ENCODE measurements at regions not wholly inside any gene's neighbourhood (a gene's known extent, or its start where the extent isn't known, plus 50 kb on each side); places are given as distances from the start of the nearest gene placed in this dataset.

DNA sequence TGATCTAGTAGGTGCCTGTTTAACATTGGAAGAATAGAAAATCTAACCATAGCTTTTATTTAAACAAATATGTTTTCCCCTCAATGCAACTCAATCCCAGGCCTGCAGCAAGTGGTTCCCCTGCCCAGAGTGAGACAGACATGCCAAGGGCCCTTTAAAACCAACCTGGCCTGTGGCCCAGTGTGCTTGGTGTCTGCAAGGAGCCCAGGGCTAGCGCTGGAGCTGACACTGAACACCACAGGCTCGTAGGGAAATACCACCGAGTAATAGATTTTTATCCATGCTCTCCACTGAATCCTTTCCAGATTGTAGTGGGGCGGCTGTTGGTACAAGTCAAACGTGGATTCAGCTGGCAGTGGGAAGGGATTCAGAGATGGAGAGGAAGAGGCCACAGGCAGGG lies 95.6 kb upstream of the NRXN3 start:
- no peak for DNase-seq

DNA sequence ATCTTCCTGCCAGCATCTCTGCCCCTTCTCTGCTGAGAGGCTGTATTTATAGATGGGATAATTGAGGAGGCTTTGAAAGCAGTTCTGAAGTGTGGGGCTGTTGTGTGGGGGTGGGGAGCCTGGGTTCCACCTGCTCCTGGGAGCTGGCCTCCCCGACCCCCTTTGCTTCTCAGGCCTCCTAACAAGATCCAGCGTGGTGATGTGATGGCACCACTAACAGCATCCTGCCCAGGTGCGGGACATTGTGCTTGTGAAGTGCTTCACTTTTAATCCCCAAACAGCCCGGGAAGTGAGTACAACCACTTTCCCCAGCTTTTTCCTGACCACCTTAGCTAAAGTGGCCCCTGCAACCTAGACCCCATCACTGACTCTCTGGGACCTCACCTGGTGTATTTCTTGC lies 95.1 kb upstream of the NRXN3 start:
- DNase-seq = no peak

DNA sequence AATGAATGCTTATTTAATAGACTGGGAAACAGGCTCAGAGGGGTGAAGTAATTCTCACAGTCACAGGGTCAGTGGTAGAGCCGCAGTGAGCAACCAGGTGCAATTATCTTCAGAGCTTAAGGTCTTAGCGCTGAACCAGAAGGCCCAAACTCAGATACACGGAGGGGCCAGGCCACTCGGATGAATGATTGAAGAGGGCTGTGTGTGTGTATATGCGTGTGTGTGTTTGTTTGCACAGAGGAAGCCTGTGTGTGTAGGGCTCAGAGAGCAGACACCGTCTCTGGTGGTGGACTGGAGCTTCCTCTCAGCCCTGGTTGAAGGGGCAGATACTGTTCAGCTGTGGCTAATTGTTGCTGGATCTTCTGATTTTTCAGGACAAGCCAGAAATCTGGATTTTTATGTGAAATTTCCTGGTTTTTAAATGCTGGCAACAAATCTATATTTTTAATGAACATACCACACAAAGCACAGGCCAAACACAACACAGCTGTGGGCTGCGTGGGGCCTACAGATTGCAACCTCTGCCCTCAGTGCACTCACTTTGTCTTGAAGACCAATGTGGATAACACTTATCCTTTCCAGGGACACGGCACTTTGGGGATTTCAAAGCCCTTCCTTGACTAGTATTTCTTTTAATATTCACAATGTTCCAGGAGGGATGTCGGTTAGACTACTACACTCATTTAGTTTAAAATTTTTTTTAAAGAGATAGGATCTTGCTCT lies 94.5 kb upstream of the NRXN3 start:
- no peak for DNase-seq

DNA sequence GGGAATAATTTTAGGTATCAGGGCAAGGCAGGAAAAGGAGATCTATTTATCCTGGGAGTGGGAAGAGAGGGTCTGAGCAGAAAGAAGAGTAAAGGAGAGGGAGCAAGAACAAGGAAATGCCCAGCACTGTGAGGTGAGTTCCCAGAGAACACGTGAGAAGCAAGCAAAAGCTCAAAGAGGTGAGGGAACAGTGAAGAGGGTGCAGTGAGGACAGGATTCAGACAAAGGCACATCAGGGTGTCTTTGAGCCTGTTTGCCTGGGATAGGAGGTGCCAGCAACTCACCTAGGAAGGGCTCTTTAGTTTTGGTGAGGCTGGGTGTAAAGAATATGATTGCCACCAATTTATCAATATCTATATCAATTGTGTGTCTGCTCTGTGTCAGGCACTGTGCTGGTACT lies 88.9 kb upstream of the NRXN3 start:
- DNase-seq = no peak

DNA sequence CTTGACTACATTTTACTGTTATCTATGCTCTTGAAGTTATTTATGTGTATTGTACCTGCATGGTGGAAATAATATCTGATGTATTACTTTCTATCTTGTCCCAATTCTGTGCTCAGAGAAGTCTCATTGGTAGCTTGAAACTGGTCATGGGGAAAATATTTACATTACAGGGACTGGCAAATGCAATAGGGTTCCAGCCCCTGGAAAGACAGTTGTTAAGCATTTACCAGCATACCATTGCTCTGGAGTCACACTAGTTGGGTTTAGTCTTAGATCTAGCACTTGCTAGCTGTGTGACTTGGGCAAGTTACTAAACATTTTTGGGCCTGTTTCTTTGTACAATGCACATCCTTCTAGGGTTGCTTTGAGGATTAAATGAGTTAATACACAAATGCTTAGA lies 86.3 kb upstream of the NRXN3 start:
- no peak for DNase-seq

DNA sequence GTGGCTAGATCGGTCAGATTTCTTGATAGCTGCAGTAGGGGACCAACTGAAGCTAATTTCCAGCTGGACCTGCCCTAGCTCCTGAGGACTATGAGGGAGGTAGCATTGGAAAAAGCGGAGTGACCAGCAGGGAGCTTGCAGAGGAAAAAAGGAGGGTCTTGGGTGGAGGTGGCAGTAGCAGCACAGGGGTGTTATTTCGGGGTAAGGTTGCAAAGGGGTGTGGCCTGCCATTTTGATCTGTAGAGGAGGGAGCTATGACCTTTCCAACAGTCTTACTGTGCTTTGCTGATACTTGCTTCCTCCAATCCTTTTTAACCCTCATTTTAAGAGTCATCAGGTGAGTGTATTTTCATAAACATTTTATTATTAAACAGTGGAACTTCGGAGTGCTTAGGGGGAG lies 83.8 kb upstream of the NRXN3 start:
- no peak for DNase-seq

DNA sequence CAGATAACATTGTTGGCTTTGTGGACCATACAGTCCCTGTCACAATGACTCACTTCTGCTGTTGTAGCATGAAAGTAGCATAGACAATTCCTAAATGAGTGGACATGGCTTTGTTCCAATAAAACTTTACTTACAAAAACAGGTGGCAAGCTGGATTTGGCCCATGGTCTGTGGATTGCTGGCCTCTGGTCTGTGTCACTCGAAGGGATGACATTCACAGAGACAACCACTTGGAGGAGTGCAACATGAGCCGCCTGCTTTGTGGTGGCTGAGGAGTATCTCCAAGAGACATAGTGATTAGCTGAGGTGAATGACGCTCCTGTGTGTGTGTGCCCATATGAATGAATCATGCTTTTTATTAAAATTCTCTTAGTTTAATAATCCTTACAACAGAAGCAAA lies 81.3 kb upstream of the NRXN3 start:
- no peak for DNase-seq

DNA sequence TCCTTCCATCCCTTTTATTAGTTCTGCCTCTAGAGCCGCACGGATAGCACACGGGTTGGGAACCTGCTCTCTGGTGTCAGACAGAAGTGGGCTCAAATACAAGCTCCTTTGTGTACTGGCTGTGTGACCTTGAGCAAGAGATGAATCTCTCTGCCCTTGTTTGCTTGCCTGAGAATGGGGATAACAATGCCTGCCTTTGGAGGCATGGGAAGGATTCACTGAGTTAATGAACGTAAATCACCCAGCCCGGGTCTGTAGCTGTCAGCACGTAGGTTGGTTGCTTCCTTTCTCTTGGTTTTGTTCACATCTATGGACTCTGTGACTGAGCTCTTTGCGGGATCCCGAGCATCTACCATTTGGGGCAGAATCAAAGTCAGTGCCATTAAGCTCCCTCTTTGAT lies 79.3 kb upstream of the NRXN3 start:
- no peak for DNase-seq

DNA sequence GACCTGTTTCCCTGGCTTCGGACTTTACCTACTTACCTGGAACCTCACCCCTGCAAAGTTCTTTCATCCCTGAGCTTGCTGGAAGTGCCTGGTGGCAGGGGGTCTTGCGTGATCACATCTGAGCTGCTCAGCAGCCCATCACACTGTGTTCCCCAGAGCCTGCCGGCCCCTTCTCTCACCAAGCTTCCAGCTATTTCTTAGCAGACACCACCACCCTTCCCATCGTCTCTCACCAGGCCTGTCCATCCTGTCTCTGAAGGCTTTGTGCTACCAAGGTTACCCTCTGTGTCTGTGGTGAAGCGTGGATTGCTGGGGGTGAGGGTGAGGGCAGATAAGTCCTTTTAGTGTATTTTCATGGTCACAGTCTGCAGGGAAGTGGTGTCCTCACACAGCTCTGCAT lies 78.8 kb upstream of the NRXN3 start:
- no peak for DNase-seq

DNA sequence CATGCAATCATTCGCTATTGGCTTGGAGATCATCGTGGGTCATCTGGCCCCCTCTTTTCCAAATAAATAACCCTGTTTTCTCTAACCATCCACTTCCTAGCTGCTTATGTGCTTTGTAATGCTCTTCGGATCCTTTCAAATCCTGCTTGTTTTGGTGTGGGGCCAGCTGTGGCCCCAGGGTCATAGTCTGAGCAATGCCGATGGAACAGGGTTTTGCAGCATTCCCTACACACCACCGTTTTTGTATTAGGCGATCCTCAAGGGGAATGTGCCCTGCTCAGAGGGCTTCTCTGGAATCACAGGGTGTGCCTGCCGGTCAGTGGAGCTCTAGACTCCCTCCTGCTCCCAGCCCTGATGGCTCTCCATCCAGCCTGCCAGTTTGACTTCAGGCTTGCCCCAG lies 78.1 kb upstream of the NRXN3 start:
- no peak for DNase-seq

DNA sequence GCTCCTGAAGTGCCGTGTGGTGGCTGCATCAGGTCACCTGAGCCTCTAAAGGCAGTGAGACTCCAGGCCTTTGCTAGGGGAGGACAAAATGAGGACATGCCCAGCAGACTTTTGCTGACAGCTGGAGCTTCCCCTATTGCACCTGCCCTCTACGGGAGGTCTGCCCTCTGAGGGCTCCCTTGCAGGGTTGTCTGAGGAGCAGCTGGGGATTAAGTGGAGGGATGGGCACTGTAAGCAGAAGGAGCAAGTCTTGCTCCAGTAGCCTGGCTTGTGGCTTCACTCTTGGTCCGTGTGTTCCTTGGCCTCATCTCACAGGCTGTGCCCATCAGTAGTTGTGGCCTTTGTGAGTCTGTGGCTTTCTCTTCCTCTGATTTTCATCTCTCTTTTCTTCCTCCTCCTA lies 66.9 kb upstream of the NRXN3 start:
- peak; percentile 76 for DNase-seq

DNA sequence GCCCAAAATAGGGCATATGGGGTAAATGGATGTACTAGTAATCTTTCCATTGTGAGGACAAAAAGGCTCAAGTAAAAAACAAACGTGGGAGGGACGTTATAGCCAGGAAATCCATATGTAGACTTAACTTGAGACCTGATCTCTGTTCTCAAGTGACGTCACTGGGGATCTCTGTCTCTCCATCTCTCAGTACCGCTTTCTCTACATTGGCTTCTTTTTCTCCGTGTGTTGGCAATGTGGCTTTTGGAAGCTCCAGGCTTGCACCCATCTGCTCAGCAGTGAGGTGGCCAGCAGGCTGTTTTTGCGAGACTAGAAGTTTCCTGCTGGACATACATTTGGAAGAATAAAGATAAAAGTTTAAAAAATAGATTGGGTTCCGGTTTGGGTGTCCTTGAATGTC lies 66.0 kb upstream of the NRXN3 start:
- DNase-seq = peak; percentile 5

DNA sequence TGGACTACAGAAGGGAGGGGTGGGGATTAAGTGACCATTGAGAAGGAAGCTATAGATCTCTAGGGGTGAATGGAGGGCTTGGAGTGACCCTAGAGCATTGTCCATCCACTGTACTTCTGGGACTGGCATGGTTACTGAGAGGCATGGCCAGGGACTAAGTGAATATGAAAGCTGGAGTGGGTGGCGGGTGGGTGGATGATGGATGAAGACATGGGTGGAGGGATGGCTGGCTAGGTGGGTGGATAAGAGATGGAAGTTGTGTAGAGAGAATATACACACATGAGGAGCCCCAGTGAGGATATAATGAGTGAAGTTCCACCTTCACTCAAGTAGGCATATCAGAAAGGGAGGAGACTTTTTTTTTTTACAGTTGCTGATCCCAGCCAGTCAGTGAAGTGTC lies 65.5 kb upstream of the NRXN3 start:
- DNase-seq = no peak

DNA sequence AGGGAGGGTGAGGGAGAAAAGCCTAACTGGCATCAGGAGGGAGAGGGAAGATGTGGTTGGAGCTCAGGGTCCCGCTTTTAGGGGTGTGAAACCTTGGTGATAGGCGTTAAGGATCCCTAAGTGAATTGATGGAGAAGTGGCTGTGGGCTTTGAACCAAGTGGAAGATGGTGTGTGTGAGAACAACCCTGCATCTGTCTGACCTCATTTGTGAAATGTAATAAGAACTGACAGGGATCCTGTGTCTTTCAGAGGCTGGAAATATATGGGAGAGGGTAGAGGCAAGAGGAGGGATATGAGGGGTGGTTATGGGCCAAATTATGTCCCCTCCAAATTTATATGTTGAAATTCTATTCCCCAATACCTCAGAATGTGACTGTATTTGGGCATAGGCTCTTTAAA lies 63.8 kb upstream of the NRXN3 start:
- no peak for DNase-seq

DNA sequence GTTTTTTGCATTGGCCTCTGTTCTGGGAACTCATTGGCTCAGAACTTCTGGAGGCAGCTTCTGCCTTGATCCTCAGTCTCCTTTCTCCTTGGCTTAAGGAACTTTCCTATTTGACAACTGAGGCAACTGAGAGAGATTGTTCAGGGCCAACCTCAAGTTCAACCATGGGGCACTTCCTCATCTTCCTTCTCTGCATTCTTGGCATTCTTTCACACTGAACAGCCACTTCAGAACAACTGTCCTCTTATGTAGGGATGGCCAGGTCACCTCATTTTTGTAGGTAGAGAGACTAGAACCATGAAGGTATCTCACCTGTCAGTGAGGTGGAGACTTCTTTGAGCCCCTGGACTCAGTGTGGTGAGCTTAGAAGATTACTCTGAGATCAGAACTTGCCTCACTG lies 63.0 kb upstream of the NRXN3 start:
- no peak for DNase-seq

DNA sequence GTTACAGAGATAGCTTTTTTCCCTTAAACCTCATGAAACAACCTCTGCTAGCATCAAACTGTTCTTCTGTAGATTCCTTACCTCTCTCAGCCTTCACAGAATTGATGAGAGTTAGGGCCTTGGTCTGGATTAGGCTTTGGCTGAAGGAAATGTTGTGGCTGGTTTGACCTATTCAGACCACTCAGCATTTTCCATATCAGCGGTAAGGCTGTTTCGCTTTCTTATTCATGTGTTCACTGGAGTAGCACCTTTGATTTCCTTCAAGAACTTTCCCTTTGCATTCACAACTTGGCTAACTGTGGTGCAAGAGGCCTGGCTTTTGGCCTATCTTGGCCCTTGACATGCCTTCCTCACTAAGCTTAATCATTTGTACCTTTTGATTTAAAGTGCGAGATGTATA lies 50.7 kb upstream of the NRXN3 start:
- DNase-seq = no peak
